OCI-LY1 (cell line): ENCODE measurements at regions not wholly inside any gene's neighbourhood (a gene's known extent, or its start where the extent isn't known, plus 50 kb on each side); places are given as distances from the start of the nearest gene placed in this dataset.

Experiments used
- H2AFZ ChIP-seq: fragments of 200-600 bp; sonication (generic), shearing (Covaris generic); 2 replicates; pipeline ENCODE4 v1.6.0; 2014; ENCODE audit warnings: antibody characterized with exemption, mild to moderate bottlenecking, low read length
- H3F3A ChIP-seq: fragments of 200-600 bp; sonication (generic), shearing (Covaris generic); 2 replicates; pipeline ENCODE4 v1.6.0; 2014; ENCODE audit warnings: mild to moderate bottlenecking, antibody characterized with exemption, low read length, moderate library complexity; ENCODE audit not compliant: insufficient read depth
- H3K27ac ChIP-seq: fragments of 200-600 bp; sonication (generic); 2 replicates; pipeline ENCODE4 v1.5.1; 2014; ENCODE audit warnings: low read length, mixed run types, mild to moderate bottlenecking, low read depth; ENCODE audit not compliant: poor library complexity, severe bottlenecking
- H3K27me3 ChIP-seq: fragments of 200-600 bp; sonication (generic); 2 replicates; pipeline ENCODE4 v1.6.0; 2014; ENCODE audit warnings: antibody characterized with exemption, mild to moderate bottlenecking, low read length, moderate library complexity; ENCODE audit not compliant: insufficient read depth
- H3K36me3 ChIP-seq: fragments of 200-600 bp; sonication (generic); 2 replicates; pipeline ENCODE4 v1.6.1; 2014; ENCODE audit warnings: mild to moderate bottlenecking, antibody characterized with exemption, low read length, moderate library complexity, mixed read lengths; ENCODE audit not compliant: insufficient read depth
- H3K4me1 ChIP-seq: fragments of 200-600 bp; sonication (generic); 2 replicates; pipeline ENCODE4 v1.5.1; 2014; ENCODE audit warnings: mild to moderate bottlenecking, low read length, moderate library complexity; ENCODE audit not compliant: insufficient read depth, severe bottlenecking
- H3K4me2 ChIP-seq: fragments of 200-600 bp; sonication (generic), shearing (Covaris generic); 2 replicates; pipeline ENCODE4 v1.6.1; 2014; ENCODE audit warnings: low read length
- H3K4me3 ChIP-seq: fragments of 200-600 bp; sonication (generic); 2 replicates; pipeline ENCODE4 v1.5.1; 2014; ENCODE audit warnings: low read length, low read depth, mild to moderate bottlenecking, mixed read lengths; ENCODE audit not compliant: poor library complexity, severe bottlenecking
- H3K79me2 ChIP-seq: fragments of 200-600 bp; shearing (Covaris generic); 2 replicates; pipeline ENCODE4 v1.6.1; 2016; ENCODE audit warnings: mixed run types, low read length, mixed read lengths; ENCODE audit not compliant: insufficient read depth
- H3K9ac ChIP-seq: fragments of 200-600 bp; sonication (generic), shearing (Covaris generic); 2 replicates; pipeline ENCODE4 v1.6.1; 2014; ENCODE audit warnings: mild to moderate bottlenecking, low read length, mixed read lengths
- H3K9me2 ChIP-seq: fragments of 200-600 bp; sonication (generic), shearing (Covaris generic); 2 replicates; pipeline ENCODE4 v1.6.1; 2014; ENCODE audit warnings: low read depth, mild to moderate bottlenecking, low read length, mixed read lengths
- H3K9me3 ChIP-seq: fragments of 200-600 bp; shearing (Covaris generic); 2 replicates; pipeline ENCODE4 v1.6.1; 2014; ENCODE audit warnings: low read length, mixed read lengths
- H4K20me1 ChIP-seq: fragments of 200-600 bp; sonication (generic), shearing (Covaris generic); 2 replicates; pipeline ENCODE4 v1.6.0; 2016; ENCODE audit warnings: mild to moderate bottlenecking, low read length; ENCODE audit not compliant: insufficient read depth
- CTCF ChIP-seq: fragments of 200-600 bp; sonication (generic), shearing (Covaris generic); IDR thresholded peaks from 2 replicates; pipeline ENCODE4 v1.5.1; 2017; ENCODE audit warnings: mild to moderate bottlenecking, antibody characterized with exemption, low read length, moderate library complexity, mixed read lengths
- EZH2 ChIP-seq: fragments of 200-600 bp; sonication (generic), shearing (Covaris generic); IDR thresholded peaks from 2 replicates; pipeline ENCODE4 v1.8.0; 2017; ENCODE audit warnings: borderline replicate concordance, mixed run types, mild to moderate bottlenecking, antibody characterized with exemption, low read length, moderate library complexity, mixed read lengths

- H3K9ac ChIP-seq: no peak overlapping the region
- H2AFZ ChIP-seq: no peak overlapping the region
- no peak overlapping the region for H3K4me2 ChIP-seq
- H3K9me2 ChIP-seq: no peaks in the 10 kb centered on the region
- H3K27me3 ChIP-seq: no peaks in the 10 kb centered on the region
- no peak for TF ChIP-seq EZH2
- TF ChIP-seq CTCF: no peak
- no peaks in the 10 kb centered on the region for H3K9me3 ChIP-seq
- no peaks in the 10 kb centered on the region for H3K79me2 ChIP-seq
- no peaks in the 10 kb centered on the region for H3K4me1 ChIP-seq
- no peak overlapping the region for H3K4me3 ChIP-seq
- no peaks in the 10 kb centered on the region for H3K36me3 ChIP-seq
- H3K27ac ChIP-seq: no peak overlapping the region
- H3F3A ChIP-seq: no peaks in the 10 kb centered on the region
- H4K20me1 ChIP-seq: no peaks in the 10 kb centered on the region
Measured at GRCh38 chr1:166328956-166329355, 162.2 kb upstream of the FAM78B start.

- H3K4me1 ChIP-seq: no peaks in the 10 kb centered on the region
- no peaks in the 10 kb centered on the region for H3K9me2 ChIP-seq
- no peaks in the 10 kb centered on the region for H3K9me3 ChIP-seq
- H3K79me2 ChIP-seq: no peaks in the 10 kb centered on the region
- no peaks in the 10 kb centered on the region for H3K27me3 ChIP-seq
- TF ChIP-seq EZH2 (no peak), CTCF (no peak)
- no peak overlapping the region for H3K4me2 ChIP-seq
- no peaks in the 10 kb centered on the region for H3K36me3 ChIP-seq
- H3K27ac ChIP-seq: no peak overlapping the region
- H4K20me1 ChIP-seq: no peaks in the 10 kb centered on the region
- H2AFZ ChIP-seq: no peak overlapping the region
- no peak overlapping the region for H3K9ac ChIP-seq
- no peaks in the 10 kb centered on the region for H3F3A ChIP-seq
- no peak overlapping the region for H3K4me3 ChIP-seq
Measured at GRCh38 chr1:166330096-166330495, 163.3 kb upstream of the FAM78B start.

- Histone ChIP-seq H3K79me2 (no peaks in the 10 kb centered on the region), H3K4me3 (no peak overlapping the region), H3K9me3 (no peaks in the 10 kb centered on the region), H3K27ac (no peak overlapping the region), H4K20me1 (no peaks in the 10 kb centered on the region), H3K36me3 (no peaks in the 10 kb centered on the region), H3K4me1 (no peaks in the 10 kb centered on the region), H3K9me2 (no peaks in the 10 kb centered on the region), H3K4me2 (no peak overlapping the region), H3K27me3 (no peaks in the 10 kb centered on the region), H2AFZ (no peak overlapping the region), H3F3A (no peaks in the 10 kb centered on the region), H3K9ac (no peak overlapping the region)
- TF ChIP-seq EZH2 (no peak), CTCF (no peak)
Measured at GRCh38 chr1:166338105-166338504, 171.3 kb upstream of the FAM78B start.
